HG03469 (cell line): ENCODE measurements at regions not wholly inside any gene's neighbourhood (a gene's known extent, or its start where the extent isn't known, plus 50 kb on each side); places are given as distances from the start of the nearest gene placed in this dataset.
"Not testable (repeated sequence)": the region's sequence is repeated elsewhere in the genome, so short reads cannot be mapped to it uniquely, and the experiment has no call there.

ENCODE experiments used
- ATAC-seq: cut with Tn5 transposase; IDR thresholded peaks from one replicate; pipeline ENCODE4 v1.9.1; 2021; ENCODE audit warnings: mild to moderate bottlenecking, moderate library complexity, moderate number of reproducible peaks; ENCODE audit not compliant: unreplicated experiment

GRCh38 chr10:125605167-125605566 is 77.8 kb downstream of the TEX36 start:
- no peak for ATAC-seq

- ATAC-seq = no peak
These were observed 80.1 kb downstream of the TEX36 start for GRCh38 chr10:125602825-125603224.

GRCh38 chr10:125599194-125599593 is 83.8 kb downstream of the TEX36 start:
- ATAC-seq = no peak

- ATAC-seq = no peak
These were observed 87.1 kb downstream of the TEX36 start for GRCh38 chr10:125595911-125596310.

- ATAC-seq = no peak
These were observed 89.3 kb downstream of the TEX36 start for GRCh38 chr10:125593644-125594043.

GRCh38 chr10:125592897-125593296 is 90.1 kb downstream of the TEX36 start:
- no peak for ATAC-seq

- ATAC-seq = no peak
These were observed 91.1 kb downstream of the TEX36 start for GRCh38 chr10:125591886-125592285.

GRCh38 chr10:125588738-125589137 is 94.2 kb downstream of the TEX36 start:
- not testable (repeated sequence) for ATAC-seq

- ATAC-seq = no peak
These were observed 98.0 kb downstream of the TEX36 start for GRCh38 chr10:125584954-125585353.

GRCh38 chr10:125578658-125579315 is 104.2 kb downstream of the TEX36 start:
- no peak for ATAC-seq

GRCh38 chr10:125575843-125576242 is 107.1 kb downstream of the TEX36 start:
- ATAC-seq = no peak

GRCh38 chr10:125568156-125568555 is 114.8 kb downstream of the TEX36 start:
- ATAC-seq = no peak

- ATAC-seq = no peak
These were observed 115.4 kb downstream of the TEX36 start for GRCh38 chr10:125567529-125567928.

GRCh38 chr10:125565046-125565445 is 117.9 kb downstream of the TEX36 start:
- ATAC-seq = no peak

- ATAC-seq = no peak
These were observed 118.4 kb downstream of the TEX36 start for GRCh38 chr10:125564570-125564969.

GRCh38 chr10:125562737-125563136 is 120.2 kb downstream of the TEX36 start:
- ATAC-seq = no peak

- ATAC-seq = no peak
These were observed 122.0 kb downstream of the TEX36 start for GRCh38 chr10:125560947-125561346.

- ATAC-seq = peak; percentile 94
These were observed 123.8 kb downstream of the TEX36 start for GRCh38 chr10:125559210-125559609.

- ATAC-seq = no peak
These were observed 125.0 kb downstream of the TEX36 start for GRCh38 chr10:125557801-125558505.

GRCh38 chr10:125557311-125557710 is 125.7 kb downstream of the TEX36 start:
- no peak for ATAC-seq

- no peak for ATAC-seq
These were observed 126.1 kb downstream of the TEX36 start for GRCh38 chr10:125556882-125557281.

GRCh38 chr10:125555743-125556142 is 127.2 kb downstream of the TEX36 start:
- ATAC-seq = no peak

- ATAC-seq = no peak
These were observed 127.7 kb downstream of the TEX36 start for GRCh38 chr10:125555267-125555666.
